Activated T-cell treated with anti-CD3 and anti-CD28 coated beads, Interleukin-2, amount 50 U/mL, for 72 hours (primary cell): ENCODE measurements at regions not wholly inside any gene's neighbourhood (a gene's known extent, or its start where the extent isn't known, plus 50 kb on each side); places are given as distances from the start of the nearest gene placed in this dataset.
"Not testable (repeated sequence)": the region's sequence is repeated elsewhere in the genome, so short reads cannot be mapped to it uniquely, and the experiment has no call there.

Experiments used
- ATAC-seq, 2 donors: fragments of 150-1000 bp; cut with Tn5 transposase; replicated peaks in 1 of 2; 2 replicates each; pipeline ENCODE4 v1.10.0; 2021; ENCODE audit warnings: moderate library complexity in 2 of 2, mild to moderate bottlenecking in 1 of 2
- DNase-seq, 2 donors: peaks; one replicate each; pipeline ENCODE4 v3.0.0; 2021 to 2022; ENCODE audit warnings: mixed read lengths in 1 of 2
- H3K27ac Mint-ChIP-seq: one replicate; pipeline ENCODE4 v1.8.0; 2022; ENCODE audit warnings: mild to moderate bottlenecking, moderate library complexity, mixed read lengths
- H3K27me3 Mint-ChIP-seq: one replicate; pipeline ENCODE4 v1.8.0; 2022; ENCODE audit warnings: low read depth, mixed read lengths
- H3K36me3 Mint-ChIP-seq, 2 donors: one replicate each; pipeline ENCODE4 v1.8.0; 2022; ENCODE audit warnings: mixed read lengths in 2 of 2, mild to moderate bottlenecking in 1 of 2; ENCODE audit not compliant: insufficient read depth in 2 of 2
- H3K4me1 Mint-ChIP-seq: one replicate; pipeline ENCODE4 v1.8.0; 2022; ENCODE audit warnings: low read depth, mixed read lengths
- H3K4me3 Mint-ChIP-seq, 2 donors: one replicate each; pipeline ENCODE4 v1.8.0; 2022; ENCODE audit warnings: mild to moderate bottlenecking in 2 of 2, mixed read lengths in 2 of 2, moderate library complexity in 2 of 2
- H3K9me3 Mint-ChIP-seq, 2 donors: one replicate each; pipeline ENCODE4 v1.8.0; 2022; ENCODE audit warnings: mixed read lengths in 2 of 2

GRCh38 chr7:52749880-52750279 lies 285.6 kb upstream of the POM121L12 start:
- ATAC-seq (no peak), DNase-seq (no peak)
- no peaks in the 10 kb centered on the region for H3K4me1 Mint-ChIP-seq
- H3K4me3 Mint-ChIP-seq: no peak overlapping the region
- no peak overlapping the region for H3K27ac Mint-ChIP-seq
- H3K36me3 Mint-ChIP-seq: no peaks in the 10 kb centered on the region
- H3K27me3 Mint-ChIP-seq: no peaks in the 10 kb centered on the region
- H3K9me3 Mint-ChIP-seq: peaks cover 3 to 6% of the 10 kb centered on the region in 2 donors

- no peak overlapping the region for H3K4me3 Mint-ChIP-seq
- H3K27ac Mint-ChIP-seq: no peak overlapping the region
- ATAC-seq (no peak), DNase-seq (no peak)
- H3K9me3 Mint-ChIP-seq: peaks cover 5 to 13% of the 10 kb centered on the region in 2 donors
- peaks cover 0 to 3% of the 10 kb centered on the region in 2 donors for H3K36me3 Mint-ChIP-seq
- no peaks in the 10 kb centered on the region for H3K27me3 Mint-ChIP-seq
- H3K4me1 Mint-ChIP-seq: no peaks in the 10 kb centered on the region
Observed at GRCh38 chr7:52747817-52748216, 287.6 kb upstream of the POM121L12 start.

GRCh38 chr7:52741670-52742290 lies 293.7 kb upstream of the POM121L12 start:
- DNase-seq: no peak
- H3K9me3 Mint-ChIP-seq: peaks cover 10 to 13% of the 10 kb centered on the region in 2 donors
- H3K4me1 Mint-ChIP-seq: no peaks in the 10 kb centered on the region
- H3K27me3 Mint-ChIP-seq: no peaks in the 10 kb centered on the region
- no peak overlapping the region for H3K4me3 Mint-ChIP-seq
- no peak overlapping the region for H3K27ac Mint-ChIP-seq
- no peak for ATAC-seq
- peaks cover 0 to 3% of the 10 kb centered on the region in 2 donors for H3K36me3 Mint-ChIP-seq

GRCh38 chr7:52735656-52736055 lies 299.8 kb upstream of the POM121L12 start:
- H3K4me1 Mint-ChIP-seq: no peaks in the 10 kb centered on the region
- no peak for DNase-seq
- H3K4me3 Mint-ChIP-seq: no peak overlapping the region
- no peaks in the 10 kb centered on the region for H3K27me3 Mint-ChIP-seq
- no peak overlapping the region for H3K27ac Mint-ChIP-seq
- peaks cover 12 to 15% of the 10 kb centered on the region in 2 donors for H3K9me3 Mint-ChIP-seq
- ATAC-seq: no peak
- no peaks in the 10 kb centered on the region for H3K36me3 Mint-ChIP-seq

GRCh38 chr7:52728683-52729082 lies 306.8 kb upstream of the POM121L12 start:
- ATAC-seq, H3K36me3 Mint-ChIP-seq, H3K27ac Mint-ChIP-seq, H3K27me3 Mint-ChIP-seq, DNase-seq, H3K4me3 Mint-ChIP-seq, H3K4me1 Mint-ChIP-seq: not testable (repeated sequence)
- peaks cover 13 to 16% of the 10 kb centered on the region in 2 donors for H3K9me3 Mint-ChIP-seq

- no peaks in the 10 kb centered on the region for H3K36me3 Mint-ChIP-seq
- H3K4me3 Mint-ChIP-seq: no peak overlapping the region
- H3K9me3 Mint-ChIP-seq: peaks cover 17 to 19% of the 10 kb centered on the region in 2 donors
- no peak overlapping the region for H3K27ac Mint-ChIP-seq
- H3K27me3 Mint-ChIP-seq: no peaks in the 10 kb centered on the region
- DNase-seq: no peak
- no peaks in the 10 kb centered on the region for H3K4me1 Mint-ChIP-seq
- no peak for ATAC-seq
Observed at GRCh38 chr7:52727632-52728031, 307.8 kb upstream of the POM121L12 start.

- Mint-ChIP-seq H3K27ac (no peak overlapping the region), H3K27me3 (no peaks in the 10 kb centered on the region), H3K9me3 (peaks cover 17 to 19% of the 10 kb centered on the region in 2 donors), H3K4me3 (no peak overlapping the region), H3K4me1 (no peaks in the 10 kb centered on the region), H3K36me3 (no peaks in the 10 kb centered on the region)
- DNase-seq: no peak
- no peak for ATAC-seq
Observed at GRCh38 chr7:52726986-52727385, 308.4 kb upstream of the POM121L12 start.

- Mint-ChIP-seq H3K36me3 (no peaks in the 10 kb centered on the region), H3K27me3 (no peaks in the 10 kb centered on the region), H3K4me3 (no peak overlapping the region), H3K27ac (no peak overlapping the region), H3K4me1 (no peaks in the 10 kb centered on the region), H3K9me3 (peaks cover 17 to 19% of the 10 kb centered on the region in 2 donors)
- DNase-seq (no peak), ATAC-seq (no peak)
Observed at GRCh38 chr7:52726493-52726892, 308.9 kb upstream of the POM121L12 start.

GRCh38 chr7:52723606-52724005 lies 311.8 kb upstream of the POM121L12 start:
- no peak for ATAC-seq
- no peaks in the 10 kb centered on the region for H3K4me1 Mint-ChIP-seq
- H3K36me3 Mint-ChIP-seq: no peaks in the 10 kb centered on the region
- no peak overlapping the region for H3K27ac Mint-ChIP-seq
- peaks cover 12 to 13% of the 10 kb centered on the region in 2 donors for H3K9me3 Mint-ChIP-seq
- H3K4me3 Mint-ChIP-seq: no peak overlapping the region
- DNase-seq: no peak
- no peaks in the 10 kb centered on the region for H3K27me3 Mint-ChIP-seq

- H3K36me3 Mint-ChIP-seq: no peaks in the 10 kb centered on the region
- H3K27ac Mint-ChIP-seq: no peak overlapping the region
- H3K4me1 Mint-ChIP-seq: no peaks in the 10 kb centered on the region
- DNase-seq (no peak), ATAC-seq (no peak)
- H3K4me3 Mint-ChIP-seq: no peak overlapping the region
- no peaks in the 10 kb centered on the region for H3K27me3 Mint-ChIP-seq
- H3K9me3 Mint-ChIP-seq: peaks cover 7 to 9% of the 10 kb centered on the region in 2 donors
Observed at GRCh38 chr7:52720856-52721255, 314.6 kb upstream of the POM121L12 start.

GRCh38 chr7:52719677-52720076 lies 315.8 kb upstream of the POM121L12 start:
- H3K27ac Mint-ChIP-seq: no peak overlapping the region
- DNase-seq: no peak
- ATAC-seq: no peak
- peaks cover 7 to 9% of the 10 kb centered on the region in 2 donors for H3K9me3 Mint-ChIP-seq
- no peak overlapping the region for H3K4me3 Mint-ChIP-seq
- no peaks in the 10 kb centered on the region for H3K27me3 Mint-ChIP-seq
- H3K36me3 Mint-ChIP-seq: no peaks in the 10 kb centered on the region
- no peaks in the 10 kb centered on the region for H3K4me1 Mint-ChIP-seq

GRCh38 chr7:52715701-52716100 lies 319.7 kb upstream of the POM121L12 start:
- Mint-ChIP-seq H3K9me3 (peaks cover 13 to 16% of the 10 kb centered on the region in 2 donors), H3K4me3 (no peak overlapping the region), H3K36me3 (peaks cover 0 to 3% of the 10 kb centered on the region in 2 donors), H3K27ac (no peak overlapping the region), H3K4me1 (no peaks in the 10 kb centered on the region), H3K27me3 (no peaks in the 10 kb centered on the region)
- DNase-seq (no peak), ATAC-seq (no peak)

- no peak overlapping the region for H3K4me3 Mint-ChIP-seq
- no peaks in the 10 kb centered on the region for H3K4me1 Mint-ChIP-seq
- H3K27ac Mint-ChIP-seq: no peak overlapping the region
- DNase-seq: no peak
- H3K9me3 Mint-ChIP-seq: peaks cover 14 to 16% of the 10 kb centered on the region in 2 donors
- ATAC-seq: no peak
- peaks cover 0 to 3% of the 10 kb centered on the region in 2 donors for H3K36me3 Mint-ChIP-seq
- H3K27me3 Mint-ChIP-seq: no peaks in the 10 kb centered on the region
Observed at GRCh38 chr7:52712938-52713337, 322.5 kb upstream of the POM121L12 start.

GRCh38 chr7:52711951-52712350 lies 323.5 kb upstream of the POM121L12 start:
- no peak overlapping the region for H3K4me3 Mint-ChIP-seq
- H3K36me3 Mint-ChIP-seq: peaks cover 0 to 3% of the 10 kb centered on the region in 2 donors
- no peaks in the 10 kb centered on the region for H3K4me1 Mint-ChIP-seq
- peaks cover 12 to 14% of the 10 kb centered on the region in 2 donors for H3K9me3 Mint-ChIP-seq
- H3K27ac Mint-ChIP-seq: no peak overlapping the region
- DNase-seq (no peak), ATAC-seq (no peak)
- H3K27me3 Mint-ChIP-seq: no peaks in the 10 kb centered on the region
